ENCODE measurements at regions not wholly inside any gene's neighbourhood (a gene's known extent, or its start where the extent isn't known, plus 50 kb on each side); places are given as distances from the start of the nearest gene placed in this dataset.

DNA sequence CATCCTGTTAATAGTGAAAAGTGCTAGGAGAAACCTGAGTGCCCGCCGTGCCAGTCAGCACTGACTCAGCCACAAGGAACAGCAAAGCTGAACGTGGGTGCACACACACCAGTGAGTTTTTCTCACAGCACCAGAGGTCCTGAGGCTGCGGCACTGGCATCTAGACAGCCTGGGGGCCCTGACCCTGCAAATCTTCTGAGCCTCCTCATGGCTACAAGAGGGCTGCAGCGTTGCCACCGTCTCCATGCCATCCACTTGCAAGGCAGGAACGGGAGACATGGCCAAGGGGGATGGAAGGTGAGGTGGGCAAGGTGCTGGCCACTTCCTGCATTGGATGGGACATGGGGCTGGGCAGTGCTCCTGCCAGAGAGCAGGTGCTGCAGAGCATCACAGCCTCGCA, 211.2 kb upstream of the SOX1 start:
- TF ChIP-seq, protein P1, sequence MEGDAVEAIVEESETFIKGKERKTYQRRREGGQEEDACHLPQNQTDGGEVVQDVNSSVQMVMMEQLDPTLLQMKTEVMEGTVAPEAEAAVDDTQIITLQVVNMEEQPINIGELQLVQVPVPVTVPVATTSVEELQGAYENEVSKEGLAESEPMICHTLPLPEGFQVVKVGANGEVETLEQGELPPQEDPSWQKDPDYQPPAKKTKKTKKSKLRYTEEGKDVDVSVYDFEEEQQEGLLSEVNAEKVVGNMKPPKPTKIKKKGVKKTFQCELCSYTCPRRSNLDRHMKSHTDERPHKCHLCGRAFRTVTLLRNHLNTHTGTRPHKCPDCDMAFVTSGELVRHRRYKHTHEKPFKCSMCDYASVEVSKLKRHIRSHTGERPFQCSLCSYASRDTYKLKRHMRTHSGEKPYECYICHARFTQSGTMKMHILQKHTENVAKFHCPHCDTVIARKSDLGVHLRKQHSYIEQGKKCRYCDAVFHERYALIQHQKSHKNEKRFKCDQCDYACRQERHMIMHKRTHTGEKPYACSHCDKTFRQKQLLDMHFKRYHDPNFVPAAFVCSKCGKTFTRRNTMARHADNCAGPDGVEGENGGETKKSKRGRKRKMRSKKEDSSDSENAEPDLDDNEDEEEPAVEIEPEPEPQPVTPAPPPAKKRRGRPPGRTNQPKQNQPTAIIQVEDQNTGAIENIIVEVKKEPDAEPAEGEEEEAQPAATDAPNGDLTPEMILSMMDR (IDR thresholded peaks at IDR 0.05), result no peak
- no peak for TF ChIP-seq POLR2A (IDR thresholded peaks at IDR 0.05)

Data from thyroid gland (tissue), 4 donors.